Uterus (tissue), 3 donors: ENCODE measurements at regions not wholly inside any gene's neighbourhood (a gene's known extent, or its start where the extent isn't known, plus 50 kb on each side); places are given as distances from the start of the nearest gene placed in this dataset.
"Not testable (repeated sequence)": the region's sequence is repeated elsewhere in the genome, so short reads cannot be mapped to it uniquely, and the experiment has no call there.

ENCODE experiments used
- DNase-seq, 2 donors: peaks; one replicate each; pipeline ENCODE4 v3.0.0-alpha.2; 2019 to 2020
- H3K27ac ChIP-seq, 2 donors: fragments of 200-600 bp; sonication (generic); 1 replicate in 1 of 2; 2 replicates in 1 of 2; pipeline ENCODE4 v1.5.1; 2016 to 2018
- H3K27me3 ChIP-seq, 2 donors: fragments of 200-600 bp; sonication (generic); one replicate each; pipeline ENCODE4 v1.5.1; 2018 to 2019; ENCODE audit warnings: control low read depth in 1 of 2
- H3K36me3 ChIP-seq, 2 donors: fragments of 200-600 bp; sonication (generic); one replicate each; pipeline ENCODE4 v1.5.1; 2019; ENCODE audit warnings: control low read depth in 1 of 2
- H3K4me1 ChIP-seq, 2 donors: fragments of 200-600 bp; sonication (generic); one replicate each; pipeline ENCODE4 v1.5.1; 2018 to 2019; ENCODE audit warnings: control low read depth in 1 of 2
- H3K4me3 ChIP-seq, 2 donors: fragments of 200-600 bp; sonication (generic); 1 replicate in 1 of 2; 2 replicates in 1 of 2; pipeline ENCODE4 v1.5.1; 2018 to 2019; ENCODE audit warnings: mild to moderate bottlenecking in 1 of 2
- H3K9me3 ChIP-seq, 2 donors: fragments of 200-600 bp; sonication (generic); one replicate each; pipeline ENCODE4 v1.5.1; 2019; ENCODE audit warnings: control low read depth in 1 of 2
- CTCF ChIP-seq, 4 experiments: fragments of 200-600 bp in 2 of 4; fragments of 450-650 bp in 2 of 4; sonication (generic) in 2 of 4; IDR thresholded peaks; one replicate each; pipeline ENCODE4 v1.5.1; 2016 to 2019; ENCODE audit warnings: antibody characterized with exemption in 4 of 4, mild to moderate bottlenecking in 2 of 4, moderate library complexity in 1 of 4
- POLR2A ChIP-seq, 2 donors: fragments of 450-650 bp; IDR thresholded peaks; one replicate each; pipeline ENCODE4 v1.6.1; 2016; ENCODE audit warnings: antibody characterized with exemption in 2 of 2, mild to moderate bottlenecking in 1 of 2, moderate library complexity in 1 of 2
- intact Hi-C: fragments of 100-400 bp; cut with DNase I; formaldehyde crosslinking; loops from one replicate; pipeline ENCODE4 v1.15.1; 2023; ENCODE audit warnings: low total_unique reads
- donor health status: DM: yes; HTN: yes; CAD: no.

GRCh38 chr1:244330318-244330625, 121.4 kb downstream of the ADSS2 start:
- TF ChIP-seq CTCF (IDR thresholded peaks at IDR 0.05) = no peak
- no peak for TF ChIP-seq POLR2A (IDR thresholded peaks at IDR 0.05)
- Histone ChIP-seq H3K27ac (no peak overlapping the region), H3K36me3 (no peaks in the 10 kb centered on the region), H3K9me3 (peaks cover 0 to 4% of the 10 kb centered on the region in 2 donors), H3K4me1 (no peaks in the 10 kb centered on the region), H3K4me3 (no peak overlapping the region), H3K27me3 (no peaks in the 10 kb centered on the region)
- no peak for DNase-seq
- intact Hi-C loops = no loop called here

GRCh38 chr1:244332761-244333160, 118.9 kb downstream of the ADSS2 start:
- intact Hi-C loops, H3K36me3 ChIP-seq, H3K4me3 ChIP-seq, H3K27ac ChIP-seq, H3K4me1 ChIP-seq, H3K27me3 ChIP-seq, H3K9me3 ChIP-seq, DNase-seq: not testable (repeated sequence)

- H3K36me3 ChIP-seq, H3K27me3 ChIP-seq, H3K4me3 ChIP-seq, H3K4me1 ChIP-seq, H3K27ac ChIP-seq, H3K9me3 ChIP-seq, DNase-seq, intact Hi-C loops: not testable (repeated sequence)
Measured at GRCh38 chr1:244334315-244334714, 117.4 kb downstream of the ADSS2 start.

- intact Hi-C loops, H3K4me1 ChIP-seq, H3K27ac ChIP-seq, H3K9me3 ChIP-seq, DNase-seq, H3K27me3 ChIP-seq, H3K36me3 ChIP-seq, H3K4me3 ChIP-seq: not testable (repeated sequence)
Measured at GRCh38 chr1:244334842-244335241, 116.9 kb downstream of the ADSS2 start.

GRCh38 chr1:244335456-244335855, 116.3 kb downstream of the ADSS2 start:
- Histone ChIP-seq H3K36me3 (no peaks in the 10 kb centered on the region), H3K4me1 (no peaks in the 10 kb centered on the region), H3K27me3 (no peaks in the 10 kb centered on the region), H3K9me3 (no peaks in the 10 kb centered on the region), H3K4me3 (no peak overlapping the region), H3K27ac (no peak overlapping the region)
- DNase-seq = no peak
- TF ChIP-seq CTCF (IDR thresholded peaks at IDR 0.05) (no peak), POLR2A (IDR thresholded peaks at IDR 0.05) (no peak)
- intact Hi-C loops = no loop called here

- H3K27me3 ChIP-seq = no peaks in the 10 kb centered on the region
- no peaks in the 10 kb centered on the region for H3K9me3 ChIP-seq
- H3K4me1 ChIP-seq = no peaks in the 10 kb centered on the region
- H3K4me3 ChIP-seq = no peak overlapping the region
- no peaks in the 10 kb centered on the region for H3K36me3 ChIP-seq
- intact Hi-C loops = no loop called here
- H3K27ac ChIP-seq = no peak overlapping the region
- no peak for DNase-seq
- TF ChIP-seq CTCF (IDR thresholded peaks at IDR 0.05) (no peak), POLR2A (IDR thresholded peaks at IDR 0.05) (no peak)
Measured at GRCh38 chr1:244336232-244336899, 115.3 kb downstream of the ADSS2 start.

- intact Hi-C loops = no loop called here
- Histone ChIP-seq H3K27ac (no peak overlapping the region), H3K9me3 (no peaks in the 10 kb centered on the region), H3K27me3 (no peaks in the 10 kb centered on the region), H3K36me3 (no peaks in the 10 kb centered on the region), H3K4me1 (no peaks in the 10 kb centered on the region), H3K4me3 (no peak overlapping the region)
- no peak for TF ChIP-seq CTCF (IDR thresholded peaks at IDR 0.05)
- TF ChIP-seq POLR2A (IDR thresholded peaks at IDR 0.05) = no peak
- no peak for DNase-seq
Measured at GRCh38 chr1:244337839-244338238, 113.9 kb downstream of the ADSS2 start.
